ENCODE measurements at regions not wholly inside any gene's neighbourhood (a gene's known extent, or its start where the extent isn't known, plus 50 kb on each side); places are given as distances from the start of the nearest gene placed in this dataset.

GRCh38 chr10:78771808-78772455 is 296.8 kb upstream of the ZMIZ1 start:
- H3K4me3 ChIP-seq (replicated peaks; ENCODE audit: low read depth, low read length), result no peak overlapping the region
- TF ChIP-seq, protein P1, sequence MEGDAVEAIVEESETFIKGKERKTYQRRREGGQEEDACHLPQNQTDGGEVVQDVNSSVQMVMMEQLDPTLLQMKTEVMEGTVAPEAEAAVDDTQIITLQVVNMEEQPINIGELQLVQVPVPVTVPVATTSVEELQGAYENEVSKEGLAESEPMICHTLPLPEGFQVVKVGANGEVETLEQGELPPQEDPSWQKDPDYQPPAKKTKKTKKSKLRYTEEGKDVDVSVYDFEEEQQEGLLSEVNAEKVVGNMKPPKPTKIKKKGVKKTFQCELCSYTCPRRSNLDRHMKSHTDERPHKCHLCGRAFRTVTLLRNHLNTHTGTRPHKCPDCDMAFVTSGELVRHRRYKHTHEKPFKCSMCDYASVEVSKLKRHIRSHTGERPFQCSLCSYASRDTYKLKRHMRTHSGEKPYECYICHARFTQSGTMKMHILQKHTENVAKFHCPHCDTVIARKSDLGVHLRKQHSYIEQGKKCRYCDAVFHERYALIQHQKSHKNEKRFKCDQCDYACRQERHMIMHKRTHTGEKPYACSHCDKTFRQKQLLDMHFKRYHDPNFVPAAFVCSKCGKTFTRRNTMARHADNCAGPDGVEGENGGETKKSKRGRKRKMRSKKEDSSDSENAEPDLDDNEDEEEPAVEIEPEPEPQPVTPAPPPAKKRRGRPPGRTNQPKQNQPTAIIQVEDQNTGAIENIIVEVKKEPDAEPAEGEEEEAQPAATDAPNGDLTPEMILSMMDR (IDR thresholded peaks at IDR 0.05; ENCODE audit: low read depth, low read length, missing control alignments), result no peak
- no peak for DNase-seq (ENCODE audit: extremely low read depth, low read depth)

GRCh38 chr10:78772486-78772885 is 296.3 kb upstream of the ZMIZ1 start:
- no peak overlapping the region for H3K4me3 ChIP-seq (replicated peaks; ENCODE audit: low read depth, low read length)
- DNase-seq (ENCODE audit: extremely low read depth, low read depth), result no peak
- TF ChIP-seq, protein P1 (IDR thresholded peaks at IDR 0.05; ENCODE audit: low read depth, low read length, missing control alignments), result no peak

DNA sequence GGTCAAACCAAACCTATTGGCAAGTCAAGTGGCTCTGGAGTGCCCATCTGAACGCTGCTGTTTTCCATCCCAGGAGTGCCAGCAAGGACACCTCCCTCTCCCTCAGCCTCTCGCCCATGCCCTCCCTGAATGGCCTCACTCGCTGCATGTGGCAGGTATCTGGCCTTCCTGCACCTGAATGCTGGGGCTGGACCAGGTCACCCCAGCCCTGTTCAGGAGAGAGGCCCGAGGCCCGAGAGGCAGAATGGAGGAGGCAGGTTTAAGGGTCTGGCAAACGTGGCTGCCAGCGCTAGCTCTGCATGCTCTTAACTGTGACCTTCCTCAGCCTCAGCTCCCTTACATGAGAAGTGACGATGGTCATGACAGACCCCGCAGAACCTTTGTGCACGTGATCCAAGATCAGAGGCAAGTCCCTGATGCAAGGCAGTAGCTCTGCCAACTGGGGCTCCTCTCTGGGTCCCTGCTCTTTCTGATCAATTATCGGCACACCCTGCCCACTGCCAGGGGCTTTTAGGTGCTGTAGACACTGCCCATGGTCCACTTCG is 295.7 kb upstream of the ZMIZ1 start:
- H3K4me3 ChIP-seq (replicated peaks; ENCODE audit: low read depth, low read length), result no peak overlapping the region
- no peak for DNase-seq (ENCODE audit: extremely low read depth, low read depth)
- TF ChIP-seq, protein P1 (IDR thresholded peaks at IDR 0.05; ENCODE audit: low read depth, low read length, missing control alignments), result no peak

- no peak for DNase-seq (ENCODE audit: extremely low read depth, low read depth)
- H3K4me3 ChIP-seq (replicated peaks; ENCODE audit: low read depth, low read length), result no peak overlapping the region
- TF ChIP-seq, protein P1 (IDR thresholded peaks at IDR 0.05; ENCODE audit: low read depth, low read length, missing control alignments), result no peak
Measured at GRCh38 chr10:78774614-78774998, 294.2 kb upstream of the ZMIZ1 start.

DNA sequence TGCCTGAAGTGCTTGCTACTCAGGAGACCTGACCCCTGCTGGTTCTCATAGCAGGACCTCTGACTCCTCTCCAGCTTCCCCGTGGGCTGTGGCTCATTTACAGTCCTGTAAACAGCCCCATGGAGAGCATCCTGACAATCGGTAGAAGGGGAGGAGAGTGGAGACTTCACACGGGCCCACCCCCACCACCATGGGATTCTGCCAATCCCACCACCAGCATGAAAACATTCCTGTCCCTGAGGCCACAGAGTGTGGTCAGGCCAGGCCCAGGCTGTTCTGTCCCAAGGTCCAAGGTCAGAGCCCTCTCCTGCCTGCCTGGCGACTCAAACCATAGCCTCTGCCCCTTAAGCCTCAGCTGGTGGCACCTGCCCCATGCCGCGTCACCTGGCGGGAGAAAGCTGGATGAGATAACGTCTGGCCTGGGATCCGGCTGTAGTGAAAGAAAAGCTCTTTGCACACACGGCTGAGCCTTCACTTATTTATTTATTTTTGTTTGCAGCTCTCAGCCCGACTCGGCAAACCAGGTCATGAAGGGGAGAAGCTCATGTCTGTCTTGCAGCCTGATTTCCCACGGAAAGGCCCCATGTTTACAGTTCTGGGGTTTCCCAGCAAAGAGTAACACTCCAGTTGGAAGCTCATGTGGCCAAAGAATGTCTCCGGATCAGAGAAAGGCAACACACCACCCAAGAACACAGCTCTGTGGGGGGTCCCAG is 293.6 kb upstream of the ZMIZ1 start:
- TF ChIP-seq, protein P1 (IDR thresholded peaks at IDR 0.05; ENCODE audit: low read depth, low read length, missing control alignments), result no peak
- no peak overlapping the region for H3K4me3 ChIP-seq (replicated peaks; ENCODE audit: low read depth, low read length)
- DNase-seq (ENCODE audit: extremely low read depth, low read depth), result no peak

- no peak for DNase-seq (ENCODE audit: extremely low read depth, low read depth)
- TF ChIP-seq, protein P1 (IDR thresholded peaks at IDR 0.05; ENCODE audit: low read depth, low read length, missing control alignments), result no peak
- H3K4me3 ChIP-seq (replicated peaks; ENCODE audit: low read depth, low read length), result no peak overlapping the region
Measured at GRCh38 chr10:78775891-78776290, 292.9 kb upstream of the ZMIZ1 start.
